CD4-positive, alpha-beta T cell treated with Interleukin-21 for 1 hour (primary cell): ENCODE measurements at regions not wholly inside any gene's neighbourhood (a gene's known extent, or its start where the extent isn't known, plus 50 kb on each side); places are given as distances from the start of the nearest gene placed in this dataset.
"Not testable (repeated sequence)": the region's sequence is repeated elsewhere in the genome, so short reads cannot be mapped to it uniquely, and the experiment has no call there.

ENCODE experiments used
- DNase-seq: peaks from one replicate; pipeline ENCODE4 v3.0.0-alpha.2; 2020

DNA sequence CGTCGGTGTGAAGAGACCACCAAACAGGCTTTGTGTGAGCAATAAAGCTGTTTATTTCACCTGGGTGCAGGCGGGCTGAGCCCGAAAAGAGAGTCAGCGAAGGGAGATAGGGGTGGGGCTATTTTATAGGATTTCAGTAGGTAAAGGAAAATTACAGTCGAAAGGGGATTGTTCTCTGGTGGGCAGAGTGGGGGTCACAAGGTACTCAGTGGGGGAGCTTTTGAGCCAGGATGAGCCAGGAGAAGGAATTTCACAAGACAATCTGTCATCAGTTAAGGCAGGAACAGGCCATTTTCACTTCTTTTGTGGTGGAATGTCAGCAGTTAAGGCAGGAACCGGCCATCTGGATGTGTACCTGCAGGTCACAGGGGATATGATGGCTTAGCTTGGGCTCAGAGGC lies 98.1 kb downstream of the RTP4 start:
- DNase-seq = not testable (repeated sequence)

DNA sequence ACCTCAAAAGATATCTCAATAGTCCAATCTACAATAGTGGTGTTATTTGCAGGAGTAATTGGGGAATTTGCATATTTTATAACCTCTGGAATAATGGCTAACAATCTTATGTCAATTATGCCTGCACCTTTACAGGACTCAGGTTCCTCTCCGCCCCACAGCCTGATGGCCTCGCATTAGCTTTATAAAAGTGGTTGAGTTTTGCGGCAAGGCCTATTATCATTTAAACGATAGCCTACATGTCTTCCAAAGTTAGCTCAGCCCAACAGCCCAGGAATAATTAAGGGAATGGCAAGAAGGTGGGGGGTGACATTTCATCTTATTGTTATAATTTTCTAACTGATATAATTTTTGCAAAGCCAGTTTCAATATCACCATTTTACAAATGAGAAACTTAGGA lies 97.3 kb downstream of the RTP4 start:
- DNase-seq = no peak

- DNase-seq = no peak
Measured at GRCh38 chr3:187464682-187465081, 96.5 kb downstream of the RTP4 start.

DNA sequence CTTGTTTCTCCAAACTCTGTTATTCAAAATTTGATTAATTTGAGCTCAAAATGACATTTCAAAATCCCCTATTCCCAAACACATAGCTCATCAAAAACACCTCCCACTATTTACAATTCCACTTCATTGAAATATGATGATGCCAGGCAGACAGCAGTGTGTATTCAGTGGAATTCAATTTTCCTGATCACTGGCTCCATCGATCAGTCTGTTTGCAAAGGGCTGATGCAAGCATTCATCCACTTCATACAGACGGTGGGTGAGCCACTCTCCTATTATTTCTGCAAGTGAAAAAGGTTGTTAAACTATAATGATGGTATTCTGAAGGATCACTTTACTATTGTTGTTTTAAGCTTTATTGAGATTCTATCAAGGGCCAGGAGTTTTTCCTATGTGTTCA lies 90.7 kb downstream of the RTP4 start:
- no peak for DNase-seq

DNA sequence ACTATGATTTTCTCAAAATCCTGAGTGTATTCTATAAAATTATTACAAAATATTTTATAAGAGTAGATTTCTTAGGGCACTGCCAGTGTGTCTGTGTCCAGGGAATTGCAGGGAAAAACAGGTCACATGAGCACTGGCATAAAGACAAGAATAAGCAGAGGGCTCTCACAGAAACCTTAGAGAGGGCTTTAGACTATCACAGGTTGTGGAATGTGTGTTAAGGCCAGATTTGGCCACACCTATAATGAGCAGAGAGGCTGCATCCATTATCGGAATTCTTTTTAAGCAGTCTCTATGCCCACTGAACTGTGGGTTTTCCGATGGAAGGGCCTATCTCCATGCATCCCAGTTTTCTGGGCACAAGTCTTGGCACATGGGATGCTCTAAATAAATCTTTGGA lies 90.2 kb downstream of the RTP4 start:
- no peak for DNase-seq

- no peak for DNase-seq
Measured at GRCh38 chr3:187456250-187456649, 88.1 kb downstream of the RTP4 start.

GRCh38 chr3:187454085-187454815 lies 86.1 kb downstream of the RTP4 start:
- no peak for DNase-seq

- DNase-seq = no peak
Measured at GRCh38 chr3:187450431-187451190, 82.4 kb downstream of the RTP4 start.

- DNase-seq = no peak
Measured at GRCh38 chr3:187448674-187449073, 80.5 kb downstream of the RTP4 start.

DNA sequence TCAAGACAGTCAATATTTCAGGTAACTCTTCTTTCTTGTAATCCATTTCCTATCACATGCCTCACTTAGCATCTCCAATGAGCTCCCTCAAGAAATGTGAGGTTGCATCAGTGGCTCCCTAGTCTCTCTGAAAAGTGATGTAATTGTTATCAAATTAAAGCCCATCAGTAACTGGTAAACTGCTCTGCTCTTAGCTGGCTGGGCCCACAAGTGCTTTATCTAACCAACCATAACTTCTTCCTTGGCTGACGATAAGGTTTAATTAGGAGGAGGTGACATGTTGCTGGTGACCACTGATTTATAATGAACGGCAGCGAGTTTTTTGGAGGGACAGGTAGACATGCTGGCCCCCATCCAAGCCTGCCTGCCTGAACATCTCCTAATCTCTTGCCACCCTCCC lies 79.6 kb downstream of the RTP4 start:
- DNase-seq = no peak

DNA sequence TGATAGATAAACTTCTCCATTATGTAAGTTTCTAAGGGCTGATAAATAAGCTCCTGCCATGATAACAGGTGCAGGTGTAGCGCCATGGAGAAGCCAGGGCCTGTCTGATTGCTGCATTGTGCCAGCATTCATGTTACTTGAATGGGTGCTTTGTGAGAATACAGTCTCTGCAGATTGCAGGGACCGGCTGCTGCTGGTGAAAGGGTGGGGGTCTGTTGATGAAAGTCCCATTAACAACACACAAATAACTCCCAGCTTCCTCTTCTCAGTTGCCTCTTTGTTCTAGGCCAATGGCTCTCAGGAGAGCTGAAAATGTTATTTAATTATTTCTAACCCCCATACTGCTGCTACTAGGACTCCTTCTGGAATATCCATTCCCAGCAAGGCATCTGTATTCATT lies 77.2 kb downstream of the RTP4 start:
- no peak for DNase-seq

GRCh38 chr3:187434524-187434923 lies 66.3 kb downstream of the RTP4 start:
- DNase-seq = no peak

GRCh38 chr3:187430576-187430975 lies 62.4 kb downstream of the RTP4 start:
- no peak for DNase-seq
